PFSK-1 (cell line): ENCODE measurements at regions not wholly inside any gene's neighbourhood (a gene's known extent, or its start where the extent isn't known, plus 50 kb on each side); places are given as distances from the start of the nearest gene placed in this dataset.

Source experiments
- FOXP2 ChIP-seq: optimal IDR thresholded peaks from 2 replicates; pipeline ENCODE3; 2011; ENCODE audit warnings: borderline replicate concordance, control low read depth, inconsistent platforms; ENCODE audit not compliant: insufficient read depth; ENCODE audit errors: extremely low read length, extremely low read depth
- POLR2AphosphoS5 ChIP-seq: IDR thresholded peaks from 2 replicates; pipeline ENCODE4 v1.6.1; 2012; ENCODE audit warnings: low read depth, mild to moderate bottlenecking, control low read depth, low read length, moderate library complexity
- REST ChIP-seq, 2 experiments: IDR thresholded peaks; 2 replicates each; pipeline versions ENCODE4 v1.6.1 to v1.8.0; 2011 to 2012; ENCODE audit warnings: low read depth in 2 of 2, low read length in 2 of 2, control low read depth in 1 of 2, inconsistent platforms in 1 of 2, mild to moderate bottlenecking in 1 of 2, moderate library complexity in 1 of 2; ENCODE audit not compliant: insufficient read depth in 1 of 2
- SIN3A ChIP-seq: IDR thresholded peaks from 2 replicates; pipeline ENCODE4 v1.6.1; 2012; ENCODE audit warnings: mild to moderate bottlenecking, low read length, moderate library complexity, borderline replicate concordance; ENCODE audit not compliant: insufficient read depth
- TAF1 ChIP-seq: IDR thresholded peaks from 2 replicates; pipeline ENCODE4 v1.6.1; 2012; ENCODE audit warnings: low read length, control low read depth, borderline replicate concordance; ENCODE audit not compliant: insufficient read depth

- TF ChIP-seq REST (IDR thresholded peaks at IDR 0.05; ENCODE audit: insufficient read depth in 1 of 2, low read depth in 2 of 2, low read length in 2 of 2) (no peak), POLR2AphosphoS5 (no peak), SIN3A (no peak), TAF1 (no peak), FOXP2 (no peak)
These were observed 120.3 kb upstream of the ZC3H12C start for GRCh38 chr11:109972939-109973338.
